ENCODE measurements at regions not wholly inside any gene's neighbourhood (a gene's known extent, or its start where the extent isn't known, plus 50 kb on each side); places are given as distances from the start of the nearest gene placed in this dataset.

GRCh38 chr13:43961909-43962308, 82.2 kb downstream of the LACC1 start:
- WGBS (ENCODE audit: extremely low coverage, insufficient read length, low lambda C conversion rate): no CpG with 5 or more reads among the region's 4 CpGs
- TF ChIP-seq CTCF (conservative IDR thresholded peaks at IDR 0.05): no peak

More at GRCh38 chr13:43961909-43962308, 82.2 kb downstream of the LACC1 start:
- Histone ChIP-seq H3K18ac (ENCODE audit: insufficient read length, low read depth, low read length) (no peak overlapping the region), H3K9ac (ENCODE audit: extremely low read depth, insufficient read length, low read length) (no peak overlapping the region), H3K23me2 (ENCODE audit: insufficient read length, low read depth, low read length, poor library complexity, severe bottlenecking) (no peaks in the 10 kb centered on the region), H2BK15ac (ENCODE audit: low read depth, low read length) (no peak overlapping the region), H2BK20ac (ENCODE audit: low read depth, low read length, poor library complexity, severe bottlenecking) (no peak overlapping the region), H4K8ac (replicated peaks; ENCODE audit: insufficient read length, low read depth, low read length) (no peak overlapping the region), H3K23ac (ENCODE audit: insufficient read length, low read depth, low read length) (no peak overlapping the region), H3K56ac (ENCODE audit: insufficient read length, low read depth, low read length) (no peak overlapping the region), H3K27me3 (ENCODE audit: insufficient read depth, low read length) (no peaks in the 10 kb centered on the region), H3K9me3 (ENCODE audit: control insufficient read depth, low read depth, low read length) (no peaks in the 10 kb centered on the region), H2AFZ (ENCODE audit: low read length) (no peak overlapping the region), H2BK12ac (ENCODE audit: insufficient read length, low read depth, low read length) (no peak overlapping the region), H4K91ac (ENCODE audit: insufficient read length, low read depth, low read length) (no peak overlapping the region), H2AK5ac (ENCODE audit: insufficient read length, low read length) (no peak overlapping the region), H3K79me1 (ENCODE audit: insufficient read depth, low read depth, low read length, poor library complexity, severe bottlenecking) (no peaks in the 10 kb centered on the region), H3K4me1 (ENCODE audit: insufficient read depth, low read length) (peaks cover 2% of the 10 kb centered on the region; the same call in 1 of the 2 replicates), H4K20me1 (ENCODE audit: control insufficient read depth, insufficient read depth, insufficient read length) (no peaks in the 10 kb centered on the region), H3K4ac (ENCODE audit: low read depth, low read length) (no peak overlapping the region), H2BK120ac (ENCODE audit: low read depth, low read length, poor library complexity, severe bottlenecking) (no peak overlapping the region), H3K79me2 (ENCODE audit: insufficient read depth, low read length) (no peaks in the 10 kb centered on the region), H4K5ac (ENCODE audit: insufficient read length, low read depth, low read length) (no peak overlapping the region), H3T11ph (ENCODE audit: low read length) (no peak overlapping the region), H3K14ac (ENCODE audit: insufficient read depth, low read length) (no peak overlapping the region), H3K4me2 (ENCODE audit: insufficient read depth, insufficient read length, low read length) (no peak overlapping the region), H3K27ac (ENCODE audit: insufficient read length, low read depth, low read length) (no peak overlapping the region), H2BK5ac (ENCODE audit: insufficient read length, low read length) (no peak overlapping the region)
- no peaks in the 10 kb centered on the region for H3K36me3 Mint-ChIP-seq (ENCODE audit: insufficient read depth in 1 of 3, low read depth in 3 of 3)
- peaks cover 9 to 16% of the 10 kb centered on the region in 2 experiments for H3K4me1 Mint-ChIP-seq
- no peak overlapping the region for H3K27ac Mint-ChIP-seq
- H3K4me3 Mint-ChIP-seq: no peak overlapping the region
- H3K9me3 Mint-ChIP-seq: no peaks in the 10 kb centered on the region
- DNase-seq: no peak
- peaks cover under 1% of the 10 kb centered on the region; the same call in 1 of the 2 replicates for H3K27me3 Mint-ChIP-seq (ENCODE audit: low read depth)

Measured in H9 (cell line).